K562 (cell line): ENCODE measurements at regions not wholly inside any gene's neighbourhood (a gene's known extent, or its start where the extent isn't known, plus 50 kb on each side); places are given as distances from the start of the nearest gene placed in this dataset.
"Not testable (repeated sequence)": the region's sequence is repeated elsewhere in the genome, so short reads cannot be mapped to it uniquely, and the experiment has no call there.

Experiments
- BCLAF1 ChIP-seq, 2 experiments: fragments of 450-650 bp in 1 of 2; IDR thresholded peaks; 2 replicates each; pipeline ENCODE4 v1.6.1; 2011 to 2017; ENCODE audit warnings: low read depth in 2 of 2, antibody characterized with exemption in 1 of 2, borderline replicate concordance in 1 of 2, low read length in 1 of 2, mild to moderate bottlenecking in 1 of 2, mixed read lengths in 1 of 2; ENCODE audit not compliant: control insufficient read depth in 1 of 2
- EP300 ChIP-seq: IDR thresholded peaks from 2 replicates; pipeline ENCODE4 v1.6.1; 2012; ENCODE audit warnings: low read length, improper control_type of control experiment
- GABPA ChIP-seq: fragments of 200-800 bp; sonication (Bioruptor generic); conservative IDR thresholded peaks from 2 replicates; pipeline ENCODE4 v1.6.1; 2016; ENCODE audit warnings: low read depth, missing genetic modification characterization, missing compliant biosample characterization
- JUN ChIP-seq, 2 experiments: sonication (generic) in 1 of 2; formaldehyde crosslinking in 1 of 2; IDR thresholded peaks; 2 replicates each; pipeline versions ENCODE4 v1.6.1 to v1.8.0; 2012 to 2022; ENCODE audit warnings: borderline replicate concordance in 2 of 2, mild to moderate bottlenecking in 2 of 2, improper control_type of control experiment in 1 of 2, low read depth in 1 of 2, low read length in 1 of 2, missing genetic modification reagents in 1 of 2
- MTA1 ChIP-seq: fragments of 450-650 bp; IDR thresholded peaks from 2 replicates; pipeline ENCODE4 v1.6.1; 2017; ENCODE audit warnings: borderline replicate concordance
- ZNF561 ChIP-seq: fragments of 450-650 bp; formaldehyde crosslinking; conservative IDR thresholded peaks from 2 replicates; pipeline ENCODE4 v1.4.0; 2020; ENCODE audit warnings: mild to moderate bottlenecking, moderate library complexity
- ZNF644 ChIP-seq: fragments of 200-800 bp; sonication (Bioruptor generic); IDR thresholded peaks from 2 replicates; pipeline ENCODE4 v1.6.1; 2016; ENCODE audit warnings: low read depth, missing genetic modification characterization, missing compliant biosample characterization
- TF ChIP-seq, protein P1 (sequence below), 2 experiments: fragments of 450-650 bp; IDR thresholded peaks; 2 replicates each; pipeline ENCODE4 v1.6.1; 2016
- TF ChIP-seq, protein P2 (sequence below), 3 experiments: IDR thresholded peaks in 2 of 3; conservative IDR thresholded peaks in 1 of 3; 2 replicates each; pipeline ENCODE4 v1.5.1; 2011 to 2012; ENCODE audit warnings: low read length in 3 of 3, mild to moderate bottlenecking in 3 of 3, control low read depth in 2 of 3, improper control_type of control experiment in 1 of 3, inconsistent platforms in 1 of 3, low read depth in 1 of 3, mixed read lengths in 1 of 3, moderate library complexity in 1 of 3; ENCODE audit not compliant: insufficient read depth in 2 of 3
- TF ChIP-seq, protein P3 (sequence below): sonication (generic); formaldehyde crosslinking; IDR thresholded peaks from 2 replicates; pipeline ENCODE4 v1.8.1; 2022; ENCODE audit warnings: missing genetic modification reagents

- TF ChIP-seq, protein P1, sequence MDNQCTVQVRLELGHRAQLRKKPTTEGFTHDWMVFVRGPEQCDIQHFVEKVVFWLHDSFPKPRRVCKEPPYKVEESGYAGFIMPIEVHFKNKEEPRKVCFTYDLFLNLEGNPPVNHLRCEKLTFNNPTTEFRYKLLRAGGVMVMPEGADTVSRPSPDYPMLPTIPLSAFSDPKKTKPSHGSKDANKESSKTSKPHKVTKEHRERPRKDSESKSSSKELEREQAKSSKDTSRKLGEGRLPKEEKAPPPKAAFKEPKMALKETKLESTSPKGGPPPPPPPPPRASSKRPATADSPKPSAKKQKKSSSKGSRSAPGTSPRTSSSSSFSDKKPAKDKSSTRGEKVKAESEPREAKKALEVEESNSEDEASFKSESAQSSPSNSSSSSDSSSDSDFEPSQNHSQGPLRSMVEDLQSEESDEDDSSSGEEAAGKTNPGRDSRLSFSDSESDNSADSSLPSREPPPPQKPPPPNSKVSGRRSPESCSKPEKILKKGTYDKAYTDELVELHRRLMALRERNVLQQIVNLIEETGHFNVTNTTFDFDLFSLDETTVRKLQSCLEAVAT (IDR thresholded peaks at IDR 0.05): not testable (repeated sequence)
- TF ChIP-seq, protein P2, sequence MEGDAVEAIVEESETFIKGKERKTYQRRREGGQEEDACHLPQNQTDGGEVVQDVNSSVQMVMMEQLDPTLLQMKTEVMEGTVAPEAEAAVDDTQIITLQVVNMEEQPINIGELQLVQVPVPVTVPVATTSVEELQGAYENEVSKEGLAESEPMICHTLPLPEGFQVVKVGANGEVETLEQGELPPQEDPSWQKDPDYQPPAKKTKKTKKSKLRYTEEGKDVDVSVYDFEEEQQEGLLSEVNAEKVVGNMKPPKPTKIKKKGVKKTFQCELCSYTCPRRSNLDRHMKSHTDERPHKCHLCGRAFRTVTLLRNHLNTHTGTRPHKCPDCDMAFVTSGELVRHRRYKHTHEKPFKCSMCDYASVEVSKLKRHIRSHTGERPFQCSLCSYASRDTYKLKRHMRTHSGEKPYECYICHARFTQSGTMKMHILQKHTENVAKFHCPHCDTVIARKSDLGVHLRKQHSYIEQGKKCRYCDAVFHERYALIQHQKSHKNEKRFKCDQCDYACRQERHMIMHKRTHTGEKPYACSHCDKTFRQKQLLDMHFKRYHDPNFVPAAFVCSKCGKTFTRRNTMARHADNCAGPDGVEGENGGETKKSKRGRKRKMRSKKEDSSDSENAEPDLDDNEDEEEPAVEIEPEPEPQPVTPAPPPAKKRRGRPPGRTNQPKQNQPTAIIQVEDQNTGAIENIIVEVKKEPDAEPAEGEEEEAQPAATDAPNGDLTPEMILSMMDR (IDR thresholded peaks at IDR 0.05 in 2 of 3, conservative IDR thresholded peaks at IDR 0.05 in 1 of 3; ENCODE audit: insufficient read depth in 2 of 3, low read depth in 1 of 3, low read length in 3 of 3): not testable (repeated sequence)
- not testable (repeated sequence) for TF ChIP-seq ZNF644; ZNF561; EP300; GABPA (tag); MTA1; BCLAF1 (IDR thresholded peaks at IDR 0.05; ENCODE audit: borderline replicate concordance in 1 of 2, control insufficient read depth in 1 of 2, low read depth in 2 of 2, low read length in 1 of 2); JUN (IDR thresholded peaks at IDR 0.05; ENCODE audit: borderline replicate concordance, low read depth, low read length); JUN (CRISPR knock-in tag; IDR thresholded peaks at IDR 0.05; ENCODE audit: borderline replicate concordance)
- TF ChIP-seq, protein P3, sequence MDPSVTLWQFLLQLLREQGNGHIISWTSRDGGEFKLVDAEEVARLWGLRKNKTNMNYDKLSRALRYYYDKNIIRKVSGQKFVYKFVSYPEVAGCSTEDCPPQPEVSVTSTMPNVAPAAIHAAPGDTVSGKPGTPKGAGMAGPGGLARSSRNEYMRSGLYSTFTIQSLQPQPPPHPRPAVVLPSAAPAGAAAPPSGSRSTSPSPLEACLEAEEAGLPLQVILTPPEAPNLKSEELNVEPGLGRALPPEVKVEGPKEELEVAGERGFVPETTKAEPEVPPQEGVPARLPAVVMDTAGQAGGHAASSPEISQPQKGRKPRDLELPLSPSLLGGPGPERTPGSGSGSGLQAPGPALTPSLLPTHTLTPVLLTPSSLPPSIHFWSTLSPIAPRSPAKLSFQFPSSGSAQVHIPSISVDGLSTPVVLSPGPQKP: not testable (repeated sequence)
Measured at GRCh38 chr10:38395465-38395864, 301.3 kb downstream of the ZNF37A start.
